ENCODE measurements at regions not wholly inside any gene's neighbourhood (a gene's known extent, or its start where the extent isn't known, plus 50 kb on each side); places are given as distances from the start of the nearest gene placed in this dataset.

DNA sequence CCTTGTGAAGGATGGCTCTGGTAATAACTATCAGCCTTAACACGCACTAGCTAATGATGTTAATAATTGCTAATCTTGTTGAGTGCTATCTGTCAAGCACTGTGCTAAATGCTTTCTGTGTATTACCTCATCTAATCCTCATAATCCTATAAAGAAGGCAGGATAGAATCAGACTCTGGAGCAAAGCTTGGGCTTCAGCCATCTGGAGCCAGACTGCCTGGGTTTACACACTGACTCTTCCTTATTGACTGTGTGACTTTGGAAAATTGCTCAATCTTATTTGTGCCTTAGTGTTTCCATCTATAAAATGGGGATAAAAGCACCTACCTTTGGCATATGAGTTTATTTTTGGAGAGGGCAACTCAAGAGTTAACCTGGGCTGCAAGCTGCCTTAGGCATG is 216.1 kb downstream of the NUF2 start:
- in situ Hi-C loops (cut with HindIII; ENCODE audit: low pct_ligation_motif_present, low sequenced_read_pairs), result no loop called here
- Histone ChIP-seq H3K27ac (no peak overlapping the region), H3K27me3 (replicated peaks) (no peaks in the 10 kb centered on the region), H3K36me3 (replicated peaks) (no peaks in the 10 kb centered on the region), H3K4me3 (ENCODE audit: low read depth, low read length) (no peak overlapping the region)
- DNase-seq, result no peak
- TF ChIP-seq, protein P1, sequence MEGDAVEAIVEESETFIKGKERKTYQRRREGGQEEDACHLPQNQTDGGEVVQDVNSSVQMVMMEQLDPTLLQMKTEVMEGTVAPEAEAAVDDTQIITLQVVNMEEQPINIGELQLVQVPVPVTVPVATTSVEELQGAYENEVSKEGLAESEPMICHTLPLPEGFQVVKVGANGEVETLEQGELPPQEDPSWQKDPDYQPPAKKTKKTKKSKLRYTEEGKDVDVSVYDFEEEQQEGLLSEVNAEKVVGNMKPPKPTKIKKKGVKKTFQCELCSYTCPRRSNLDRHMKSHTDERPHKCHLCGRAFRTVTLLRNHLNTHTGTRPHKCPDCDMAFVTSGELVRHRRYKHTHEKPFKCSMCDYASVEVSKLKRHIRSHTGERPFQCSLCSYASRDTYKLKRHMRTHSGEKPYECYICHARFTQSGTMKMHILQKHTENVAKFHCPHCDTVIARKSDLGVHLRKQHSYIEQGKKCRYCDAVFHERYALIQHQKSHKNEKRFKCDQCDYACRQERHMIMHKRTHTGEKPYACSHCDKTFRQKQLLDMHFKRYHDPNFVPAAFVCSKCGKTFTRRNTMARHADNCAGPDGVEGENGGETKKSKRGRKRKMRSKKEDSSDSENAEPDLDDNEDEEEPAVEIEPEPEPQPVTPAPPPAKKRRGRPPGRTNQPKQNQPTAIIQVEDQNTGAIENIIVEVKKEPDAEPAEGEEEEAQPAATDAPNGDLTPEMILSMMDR (IDR thresholded peaks at IDR 0.05; ENCODE audit: low read depth, low read length, missing control alignments), result no peak

DNA sequence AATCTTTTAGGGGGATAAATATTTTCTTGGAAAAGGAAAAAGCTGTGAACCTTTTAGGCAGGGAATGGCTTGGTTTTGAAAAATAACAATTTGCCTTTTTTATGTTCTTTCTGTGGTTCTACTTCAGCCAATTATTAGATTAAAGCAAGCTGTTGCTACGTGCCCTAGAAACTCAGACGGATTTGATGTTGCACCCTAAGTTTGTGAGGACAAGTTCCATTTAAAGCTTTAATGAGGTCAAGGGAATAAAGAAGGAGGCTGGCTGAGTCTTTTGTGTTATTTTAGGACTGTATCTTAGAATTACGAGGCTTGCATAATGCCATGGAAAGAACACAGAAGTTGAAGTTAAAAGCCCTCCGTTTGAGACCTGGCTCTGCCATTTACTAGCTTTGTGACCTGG is 216.9 kb downstream of the NUF2 start:
- DNase-seq, result no peak
- Histone ChIP-seq H3K36me3 (replicated peaks) (no peaks in the 10 kb centered on the region), H3K4me3 (ENCODE audit: low read depth, low read length) (no peak overlapping the region), H3K27ac (no peak overlapping the region), H3K27me3 (replicated peaks) (no peaks in the 10 kb centered on the region)
- in situ Hi-C loops (cut with HindIII; ENCODE audit: low pct_ligation_motif_present, low sequenced_read_pairs), result no loop called here
- TF ChIP-seq, protein P1 (IDR thresholded peaks at IDR 0.05; ENCODE audit: low read depth, low read length, missing control alignments), result no peak

DNA sequence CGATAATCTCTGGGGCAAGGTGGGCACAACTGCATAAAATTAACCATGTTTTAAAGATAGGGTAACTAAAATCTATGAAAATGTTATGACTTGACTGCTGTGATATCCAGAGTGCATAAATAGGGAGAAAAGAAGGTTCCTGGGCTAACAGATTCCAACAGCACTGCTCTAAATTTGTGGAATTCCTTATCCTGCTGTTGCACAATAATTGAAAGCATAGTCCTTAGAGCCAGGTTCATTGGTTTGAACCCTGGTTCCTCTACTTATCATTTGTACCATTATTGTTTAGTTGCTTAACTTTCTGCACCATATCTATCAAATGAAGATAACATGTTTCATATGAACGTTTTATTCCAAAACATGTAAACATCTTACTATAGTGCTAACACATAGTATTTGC is 219.0 kb downstream of the NUF2 start:
- Histone ChIP-seq H3K27me3 (replicated peaks) (no peaks in the 10 kb centered on the region), H3K27ac (no peak overlapping the region), H3K36me3 (replicated peaks) (no peaks in the 10 kb centered on the region), H3K4me3 (ENCODE audit: low read depth, low read length) (no peak overlapping the region)
- TF ChIP-seq, protein P1 (IDR thresholded peaks at IDR 0.05; ENCODE audit: low read depth, low read length, missing control alignments), result no peak
- no peak for DNase-seq
- in situ Hi-C loops (cut with HindIII; ENCODE audit: low pct_ligation_motif_present, low sequenced_read_pairs), result no loop called here

DNA sequence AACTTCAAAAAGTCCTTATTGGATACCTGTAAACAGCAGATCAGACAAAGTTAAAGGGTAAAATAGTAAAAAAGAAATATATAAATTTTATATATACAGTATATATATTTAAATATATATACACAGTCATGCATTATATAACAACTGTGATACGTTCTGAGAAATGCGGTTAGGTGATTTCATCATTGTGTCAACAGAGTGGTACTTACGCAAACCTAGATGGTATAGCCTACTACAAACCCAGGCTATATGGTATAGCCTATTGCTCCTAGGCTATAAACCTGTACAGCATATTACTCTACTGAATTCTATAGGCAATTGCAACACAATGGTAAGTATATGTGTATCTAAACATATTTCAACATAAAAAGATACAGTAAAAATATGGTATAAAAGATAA is 222.7 kb downstream of the NUF2 start:
- H3K27me3 ChIP-seq (replicated peaks), result no peaks in the 10 kb centered on the region
- TF ChIP-seq, protein P1 (IDR thresholded peaks at IDR 0.05; ENCODE audit: low read depth, low read length, missing control alignments), result no peak
- H3K36me3 ChIP-seq (replicated peaks), result no peaks in the 10 kb centered on the region
- DNase-seq, result no peak
- no peak overlapping the region for H3K4me3 ChIP-seq (ENCODE audit: low read depth, low read length)
- in situ Hi-C loops (cut with HindIII; ENCODE audit: low pct_ligation_motif_present, low sequenced_read_pairs), result no loop called here
- no peak overlapping the region for H3K27ac ChIP-seq

DNA sequence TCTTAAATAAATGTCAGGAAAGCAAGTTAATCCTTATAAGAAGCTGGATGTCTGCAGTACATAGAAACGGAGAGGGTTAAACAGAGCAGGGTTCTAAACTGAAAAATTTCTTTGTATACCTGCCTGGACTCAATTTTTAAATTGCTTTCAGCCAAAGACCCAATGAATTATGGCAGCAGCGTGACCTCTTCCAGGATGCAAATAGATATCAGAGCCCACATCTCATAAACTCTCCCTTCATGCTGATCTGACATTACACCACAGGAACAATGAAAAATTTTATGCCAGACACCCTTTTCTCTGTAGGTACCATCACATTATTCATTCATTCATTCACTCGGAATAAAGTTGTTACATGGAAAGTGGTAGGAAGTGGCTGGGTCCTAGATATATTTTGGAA is 236.4 kb downstream of the NUF2 start:
- H3K36me3 ChIP-seq (replicated peaks), result no peaks in the 10 kb centered on the region
- TF ChIP-seq, protein P1 (IDR thresholded peaks at IDR 0.05; ENCODE audit: low read depth, low read length, missing control alignments), result no peak
- in situ Hi-C loops (cut with HindIII; ENCODE audit: low pct_ligation_motif_present, low sequenced_read_pairs), result no loop called here

DNA sequence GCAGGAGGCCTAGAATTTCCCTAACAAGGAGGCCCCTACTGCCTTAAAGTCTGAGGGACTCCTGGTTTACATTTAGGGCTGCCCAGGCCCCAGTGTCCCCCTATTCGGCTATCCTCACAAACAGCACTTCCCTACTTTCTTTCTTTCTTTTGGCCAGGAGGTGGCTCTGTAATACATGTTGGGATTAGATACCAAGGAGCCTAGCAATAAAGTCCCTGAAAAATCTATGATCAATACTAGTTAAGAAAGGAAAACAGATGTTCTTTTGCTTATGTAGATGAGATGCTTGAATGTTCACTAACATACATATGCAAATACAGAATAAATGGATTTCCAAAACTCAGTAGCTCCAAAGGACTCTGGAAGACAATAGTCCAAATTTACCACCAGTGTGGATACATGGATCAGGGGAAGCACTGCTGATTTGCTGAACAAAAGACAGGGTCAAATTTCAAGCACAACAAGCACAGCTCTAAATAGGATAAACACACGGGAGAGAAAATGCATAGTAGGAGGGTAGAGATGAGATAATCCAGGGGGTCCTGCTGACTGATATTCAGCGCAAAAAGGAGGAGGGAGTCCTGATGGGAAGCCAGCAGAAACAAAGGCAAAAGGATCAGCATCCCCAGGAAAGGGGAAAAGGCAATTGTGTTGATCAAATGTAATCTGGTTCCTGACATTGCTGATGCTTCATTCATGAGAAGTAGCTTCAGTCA is 240.0 kb downstream of the NUF2 start:
- H3K27me3 ChIP-seq (replicated peaks), result no peaks in the 10 kb centered on the region
- H3K4me3 ChIP-seq (ENCODE audit: low read depth, low read length), result no peak overlapping the region
- H3K27ac ChIP-seq, result no peak overlapping the region
- no peak for DNase-seq
- in situ Hi-C loops (cut with HindIII; ENCODE audit: low pct_ligation_motif_present, low sequenced_read_pairs), result no loop called here
- no peaks in the 10 kb centered on the region for H3K36me3 ChIP-seq (replicated peaks)
- TF ChIP-seq, protein P1 (IDR thresholded peaks at IDR 0.05; ENCODE audit: low read depth, low read length, missing control alignments), result peak; percentile 16

More for the DNA sequence above, 236.4 kb downstream of the NUF2 start:
- no peak overlapping the region for H3K27ac ChIP-seq
- H3K4me3 ChIP-seq (ENCODE audit: low read depth, low read length), result no peak overlapping the region
- no peak for DNase-seq
- no peaks in the 10 kb centered on the region for H3K27me3 ChIP-seq (replicated peaks)
